Mucosa of descending colon (tissue), 3 donors: ENCODE measurements at regions not wholly inside any gene's neighbourhood (a gene's known extent, or its start where the extent isn't known, plus 50 kb on each side); places are given as distances from the start of the nearest gene placed in this dataset.

Experiments used
- ATAC-seq: fragments of 200-7000 bp; cut with Tn5 transposase; one replicate; pipeline ENCODE4 v1.9.1; 2020; ENCODE audit warnings: mild to moderate bottlenecking, moderate library complexity
- DNase-seq, 3 donors: peaks; one replicate each; pipeline ENCODE4 v3.0.0-alpha.2; 2020
- H3K36me3 ChIP-seq: fragments of 200-600 bp; one replicate; pipeline ENCODE4 v1.8.0; 2021; ENCODE audit warnings: low read depth, mild to moderate bottlenecking
- H3K4me1 ChIP-seq: fragments of 200-600 bp; one replicate; pipeline ENCODE4 v1.8.0; 2021; ENCODE audit warnings: low read depth, mild to moderate bottlenecking
- H3K4me3 ChIP-seq: fragments of 200-600 bp; one replicate; pipeline ENCODE4 v1.8.0; 2021; ENCODE audit warnings: mild to moderate bottlenecking
- H3K9me3 ChIP-seq: fragments of 200-600 bp; one replicate; pipeline ENCODE4 v1.8.0; 2021; ENCODE audit warnings: mild to moderate bottlenecking
- intact Hi-C, 2 donors: fragments of 100-400 bp; cut with DNase I in 1 of 2; cut with micrococcal nuclease in 1 of 2; formaldehyde crosslinking; loops; one replicate each; pipeline versions ENCODE4 v1.11.0 to v1.11.1; 2022; cut with DNase I, micrococcal nuclease
- TF ChIP-seq, protein P1 (sequence below): fragments of 200-600 bp; IDR thresholded peaks from one replicate; pipeline ENCODE4 v1.8.0; 2022; ENCODE audit warnings: antibody characterized with exemption, mild to moderate bottlenecking
- donor health status: DM: no; HTN: no; CAD: no; lungs with moderate emphysema.
- donor health status: DM: no; HTN: no; CAD: no.
- donor health status: DM: no; HTN: yes; CAD: no.

GRCh38 chrX:142363501-142363900, 158.4 kb upstream of the MAGEC2 start:
- DNase-seq, result no peak
- H3K4me1 ChIP-seq, result no peaks in the 10 kb centered on the region
- no peaks in the 10 kb centered on the region for H3K36me3 ChIP-seq
- intact Hi-C loops, result no loop called here
- no peak overlapping the region for H3K4me3 ChIP-seq
- H3K9me3 ChIP-seq, result no peaks in the 10 kb centered on the region
- TF ChIP-seq, protein P1, sequence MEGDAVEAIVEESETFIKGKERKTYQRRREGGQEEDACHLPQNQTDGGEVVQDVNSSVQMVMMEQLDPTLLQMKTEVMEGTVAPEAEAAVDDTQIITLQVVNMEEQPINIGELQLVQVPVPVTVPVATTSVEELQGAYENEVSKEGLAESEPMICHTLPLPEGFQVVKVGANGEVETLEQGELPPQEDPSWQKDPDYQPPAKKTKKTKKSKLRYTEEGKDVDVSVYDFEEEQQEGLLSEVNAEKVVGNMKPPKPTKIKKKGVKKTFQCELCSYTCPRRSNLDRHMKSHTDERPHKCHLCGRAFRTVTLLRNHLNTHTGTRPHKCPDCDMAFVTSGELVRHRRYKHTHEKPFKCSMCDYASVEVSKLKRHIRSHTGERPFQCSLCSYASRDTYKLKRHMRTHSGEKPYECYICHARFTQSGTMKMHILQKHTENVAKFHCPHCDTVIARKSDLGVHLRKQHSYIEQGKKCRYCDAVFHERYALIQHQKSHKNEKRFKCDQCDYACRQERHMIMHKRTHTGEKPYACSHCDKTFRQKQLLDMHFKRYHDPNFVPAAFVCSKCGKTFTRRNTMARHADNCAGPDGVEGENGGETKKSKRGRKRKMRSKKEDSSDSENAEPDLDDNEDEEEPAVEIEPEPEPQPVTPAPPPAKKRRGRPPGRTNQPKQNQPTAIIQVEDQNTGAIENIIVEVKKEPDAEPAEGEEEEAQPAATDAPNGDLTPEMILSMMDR, result no peak
- no peak for ATAC-seq

- Histone ChIP-seq H3K9me3 (no peaks in the 10 kb centered on the region), H3K4me1 (no peaks in the 10 kb centered on the region), H3K36me3 (no peaks in the 10 kb centered on the region), H3K4me3 (no peak overlapping the region)
- intact Hi-C loops, result no loop called here
- no peak for ATAC-seq
- DNase-seq, result no peak
- TF ChIP-seq, protein P1, result no peak
Observed at GRCh38 chrX:142359331-142359730, 154.2 kb upstream of the MAGEC2 start.

DNA sequence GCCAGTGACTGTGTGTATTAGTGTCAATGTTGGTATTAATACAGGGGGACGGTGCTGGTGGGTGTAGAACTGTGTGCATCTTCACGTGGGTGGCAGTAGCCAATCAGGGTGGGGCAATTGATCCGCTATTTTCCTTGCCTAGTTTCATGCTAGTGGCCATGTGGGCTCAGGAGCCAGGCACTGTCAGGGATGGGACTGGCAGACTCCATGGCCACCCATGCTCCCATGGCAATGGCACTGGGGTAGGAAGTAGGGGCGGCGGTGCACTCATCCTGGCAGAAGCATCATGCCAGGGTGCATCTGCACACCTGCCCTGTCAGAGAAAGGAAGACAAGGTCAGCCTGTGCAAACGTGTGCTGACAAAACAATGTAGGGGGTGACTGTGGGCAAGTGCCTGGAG, 122.1 kb upstream of the MAGEC2 start:
- Histone ChIP-seq H3K36me3 (no peaks in the 10 kb centered on the region), H3K4me3 (no peak overlapping the region), H3K9me3 (peaks cover 3% of the 10 kb centered on the region), H3K4me1 (no peaks in the 10 kb centered on the region)
- ATAC-seq (no peak), DNase-seq (no peak)
- TF ChIP-seq, protein P1, result no peak
- intact Hi-C loops, result no loop called here

- Histone ChIP-seq H3K4me1 (no peaks in the 10 kb centered on the region), H3K4me3 (no peak overlapping the region), H3K36me3 (no peaks in the 10 kb centered on the region), H3K9me3 (no peaks in the 10 kb centered on the region)
- TF ChIP-seq, protein P1, result no peak
- DNase-seq, result no peak
- no peak for ATAC-seq
- intact Hi-C loops, result no loop called here
Observed at GRCh38 chrX:142312591-142312990, 107.5 kb upstream of the MAGEC2 start.

GRCh38 chrX:142299406-142299805, 94.3 kb upstream of the MAGEC2 start:
- Histone ChIP-seq H3K4me1 (no peaks in the 10 kb centered on the region), H3K9me3 (no peaks in the 10 kb centered on the region), H3K36me3 (no peaks in the 10 kb centered on the region), H3K4me3 (no peak overlapping the region)
- DNase-seq (no peak), ATAC-seq (no peak)
- intact Hi-C loops, result no loop called here
- TF ChIP-seq, protein P1, result no peak

DNA sequence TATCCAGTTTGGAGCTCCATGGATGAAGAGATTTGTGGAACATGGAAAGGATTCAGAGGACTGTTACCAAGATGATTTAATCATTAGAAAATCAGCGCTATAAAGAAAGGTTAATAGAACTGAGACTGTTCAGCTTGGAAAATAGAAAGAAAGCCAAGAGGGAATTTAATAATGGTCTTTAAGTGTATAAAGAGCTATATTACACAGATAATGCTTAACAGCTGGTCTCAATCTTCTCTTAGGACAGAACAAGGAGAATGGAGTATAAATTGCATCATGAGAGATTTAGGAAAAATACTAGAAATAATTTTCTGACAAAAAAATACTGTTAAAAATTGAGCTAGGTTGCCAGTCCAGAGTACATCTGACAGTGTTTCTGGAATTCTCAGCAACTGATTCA, 91.3 kb upstream of the MAGEC2 start:
- no peak for ATAC-seq
- intact Hi-C loops, result no loop called here
- TF ChIP-seq, protein P1, result no peak
- Histone ChIP-seq H3K36me3 (no peaks in the 10 kb centered on the region), H3K4me1 (no peaks in the 10 kb centered on the region), H3K9me3 (no peaks in the 10 kb centered on the region), H3K4me3 (no peak overlapping the region)
- no peak for DNase-seq
